HCT116 (cell line): ENCODE measurements at regions not wholly inside any gene's neighbourhood (a gene's known extent, or its start where the extent isn't known, plus 50 kb on each side); places are given as distances from the start of the nearest gene placed in this dataset.

ENCODE experiments used
- ATAC-seq: fragments of 200-7000 bp; cut with Tn5 transposase; 2 replicates; pipeline ENCODE4 v1.9.1; 2020; ENCODE audit warnings: mild to moderate bottlenecking, moderate library complexity
- BruUV-seq: library from RNA; stranded (reverse); fragments of 400-500 nt; replicated peaks from 2 replicates; lab custom pipeline; 2021; lab: Mats Ljungman, UMichigan
- CTCF ChIA-PET: fragments of 300-600 bp; sonication (Branson Sonifier 250); formaldehyde crosslinking; loops from one replicate; lab custom pipeline; 2021; ENCODE audit warnings: antibody characterized with exemption; lab: Charles Lee
- POLR2A ChIA-PET: fragments of 300-600, 350-600 bp; sonication (Branson Sonifier 250); formaldehyde crosslinking; loops from one replicate; lab custom pipeline; 2021; ENCODE audit warnings: antibody characterized with exemption; lab: Charles Lee
- RAD21 ChIA-PET, 2 experiments: fragments of 300-600 bp; sonication (Branson Sonifier 250); formaldehyde crosslinking; loops; one replicate each; lab custom pipeline; 2023; ENCODE audit warnings: low total read pairs in 2 of 2; ENCODE audit not compliant: uncharacterized antibody in 2 of 2, unreplicated experiment in 2 of 2, low non-redundant PET in 1 of 2; lab: Charles Lee
- DNase-seq: peaks from one replicate; pipeline ENCODE4 v3.0.0-alpha.2; 2010; ENCODE audit warnings: low read depth, low spot score
- H2AFZ ChIP-seq: fragments of 200-600 bp; shearing (Covaris generic), sonication (generic); 2 replicates; pipeline ENCODE4 v1.6.1; 2017; ENCODE audit warnings: low read depth, mixed run types, mixed read lengths, antibody characterized with exemption, low read length; ENCODE audit not compliant: poor library complexity, severe bottlenecking
- H3K27ac ChIP-seq: 2 replicates; pipeline ENCODE4 v1.5.1; 2012; ENCODE audit warnings: low read depth, low read length
- H3K27me3 ChIP-seq: fragments of 200-600 bp; sonication (generic); 2 replicates; pipeline ENCODE4 v1.6.1; 2016; ENCODE audit warnings: mixed run types, low read length, mixed read lengths; ENCODE audit not compliant: insufficient read depth
- H3K36me3 ChIP-seq, 2 experiments: fragments of 200-500 bp in 1 of 2; fragments of 200-600 bp in 1 of 2; sonication (Bioruptor generic) in 1 of 2; sonication (generic) in 1 of 2; 2 replicates each; pipeline versions ENCODE4 v1.5.1 to v1.6.1; 2014 to 2016; ENCODE audit warnings: low read length in 2 of 2, inconsistent platforms in 1 of 2, mixed read lengths in 1 of 2, mixed run types in 1 of 2; ENCODE audit not compliant: insufficient read depth in 2 of 2, control insufficient read depth in 1 of 2
- H3K4me1 ChIP-seq, 2 experiments: fragments of 200-600 bp in 1 of 2; sonication (generic) in 1 of 2; 2 replicates each; pipeline versions ENCODE4 v1.5.1 to v1.6.1; 2012 to 2017; ENCODE audit warnings: low read length in 2 of 2, inconsistent platforms in 1 of 2, mild to moderate bottlenecking in 1 of 2, mixed read lengths in 1 of 2, mixed run types in 1 of 2, moderate library complexity in 1 of 2; ENCODE audit not compliant: insufficient read depth in 2 of 2, control insufficient read depth in 1 of 2
- H3K4me2 ChIP-seq: fragments of 200-600 bp; sonication (generic); 2 replicates; pipeline ENCODE4 v1.6.1; 2017; ENCODE audit warnings: mixed run types, low read length, mixed read lengths
- H3K4me3 ChIP-seq, 2 experiments: fragments of 200-600 bp in 1 of 2; sonication (generic) in 1 of 2; replicated peaks in 1 of 2; 2 replicates each; pipeline ENCODE4 v1.5.1; 2011 to 2016; ENCODE audit warnings: low read length in 2 of 2, control low read depth in 1 of 2, low read depth in 1 of 2, mild to moderate bottlenecking in 1 of 2, mixed read lengths in 1 of 2, mixed run types in 1 of 2
- H3K79me2 ChIP-seq: fragments of 200-600 bp; sonication (generic); 2 replicates; pipeline ENCODE4 v1.6.1; 2017; ENCODE audit warnings: mild to moderate bottlenecking, mixed run types, low read length, moderate library complexity, mixed read lengths; ENCODE audit not compliant: insufficient read depth
- H3K9ac ChIP-seq: fragments of 200-600 bp; sonication (generic); 2 replicates; pipeline ENCODE4 v1.6.1; 2016; ENCODE audit warnings: low read length, mixed read lengths
- H3K9me2 ChIP-seq: fragments of 200-600 bp; sonication (generic), shearing (Covaris generic); 2 replicates; pipeline ENCODE4 v1.6.1; 2017; ENCODE audit warnings: mixed run types, mild to moderate bottlenecking, moderate library complexity; ENCODE audit not compliant: insufficient read depth
- H3K9me3 ChIP-seq, 2 experiments: fragments of 200-500 bp in 1 of 2; fragments of 200-600 bp in 1 of 2; sonication (Bioruptor generic) in 1 of 2; sonication (generic) in 1 of 2; 2 replicates each; pipeline ENCODE4 v1.6.1; 2014 to 2017; ENCODE audit warnings: low read length in 2 of 2, mixed read lengths in 2 of 2, inconsistent platforms in 1 of 2, low read depth in 1 of 2, mild to moderate bottlenecking in 1 of 2, mixed run types in 1 of 2, moderate library complexity in 1 of 2; ENCODE audit not compliant: control insufficient read depth in 1 of 2, insufficient read depth in 1 of 2
- H4K20me1 ChIP-seq: fragments of 200-600 bp; sonication (generic), shearing (Covaris generic); 2 replicates; pipeline ENCODE4 v1.6.1; 2017; ENCODE audit warnings: mixed run types, mild to moderate bottlenecking, moderate library complexity; ENCODE audit not compliant: insufficient read depth
- CBX3 ChIP-seq: IDR thresholded peaks from 2 replicates; pipeline ENCODE4 v1.6.1; 2012; ENCODE audit warnings: low read depth
- CEBPB ChIP-seq: IDR thresholded peaks from 2 replicates; pipeline ENCODE4 v1.6.1; 2012; ENCODE audit warnings: low read depth
- EGR1 ChIP-seq: IDR thresholded peaks from 2 replicates; pipeline ENCODE4 v1.6.1; 2012; ENCODE audit warnings: low read depth
- EZH2 ChIP-seq: fragments of 200-600 bp; sonication (generic); IDR thresholded peaks from 2 replicates; pipeline ENCODE4 v1.6.1; 2017; ENCODE audit warnings: antibody characterized with exemption, mixed run types
- EZH2phosphoT487 ChIP-seq: fragments of 200-600 bp; IDR thresholded peaks from 2 replicates; pipeline ENCODE4 v1.6.1; 2018; ENCODE audit warnings: antibody characterized with exemption, borderline replicate concordance
- JUND ChIP-seq: IDR thresholded peaks from 2 replicates; pipeline ENCODE4 v1.6.1; 2012
- MAX ChIP-seq: IDR thresholded peaks from 2 replicates; pipeline ENCODE4 v1.6.1; 2012
- POLR2A ChIP-seq: IDR thresholded peaks from 2 replicates; pipeline ENCODE4 v1.7.0; 2011; ENCODE audit warnings: borderline replicate concordance; ENCODE audit not compliant: insufficient read depth, insufficient read length; ENCODE audit errors: extremely low read depth
- POLR2AphosphoS5 ChIP-seq: IDR thresholded peaks from 2 replicates; pipeline ENCODE4 v1.6.1; 2011; ENCODE audit warnings: mild to moderate bottlenecking, low read depth, low read length, moderate library complexity
- RAD21 ChIP-seq: IDR thresholded peaks from 2 replicates; pipeline ENCODE4 v1.6.1; 2012; ENCODE audit warnings: low read depth, mild to moderate bottlenecking
- SIN3A ChIP-seq: IDR thresholded peaks from 2 replicates; pipeline ENCODE4 v1.6.1; 2012; ENCODE audit warnings: low read depth
- SP1 ChIP-seq: IDR thresholded peaks from 2 replicates; pipeline ENCODE4 v1.6.1; 2012; ENCODE audit warnings: low read depth
- TCF7L2 ChIP-seq: IDR thresholded peaks from 2 replicates; pipeline ENCODE4 v1.7.0; 2011; ENCODE audit warnings: borderline replicate concordance, inconsistent platforms; ENCODE audit not compliant: insufficient read depth, insufficient read length; ENCODE audit errors: extremely low read depth
- ZFX ChIP-seq: fragments of 450-650 bp; IDR thresholded peaks from 2 replicates; pipeline ENCODE4 v1.6.1; 2017
- ZNF274 ChIP-seq: fragments of 200-500 bp; sonication (Bioruptor generic); IDR thresholded peaks from 2 replicates; pipeline ENCODE4 v1.6.1; 2014; ENCODE audit warnings: mild to moderate bottlenecking, low read depth, low read length, inconsistent platforms
- intact Hi-C: fragments of 100-400 bp; cut with micrococcal nuclease; formaldehyde crosslinking; loops from 2 replicates; pipeline ENCODE4 v1.10.0; 2022
- TF ChIP-seq, protein P1 (sequence below): IDR thresholded peaks from 2 replicates; pipeline ENCODE4 v1.6.1; 2011; ENCODE audit warnings: mild to moderate bottlenecking, low read length, moderate library complexity; ENCODE audit not compliant: insufficient replicate concordance; ENCODE audit errors: extremely low read depth
- TF ChIP-seq, protein P2 (sequence below), 3 experiments: fragments of 200-600 bp in 1 of 3; sonication (generic) in 1 of 3; IDR thresholded peaks in 2 of 3; conservative IDR thresholded peaks in 1 of 3; 2 replicates each; pipeline ENCODE4 v1.5.1; 2012 to 2017; ENCODE audit warnings: low read depth in 2 of 3, low read length in 2 of 3, antibody characterized with exemption in 1 of 3, borderline replicate concordance in 1 of 3, control low read depth in 1 of 3, mild to moderate bottlenecking in 1 of 3, mixed read lengths in 1 of 3, mixed run types in 1 of 3, moderate library complexity in 1 of 3; ENCODE audit not compliant: insufficient read depth in 1 of 3
- TF ChIP-seq, protein P3 (sequence below): IDR thresholded peaks from 2 replicates; pipeline ENCODE4 v1.6.1; 2012

DNA sequence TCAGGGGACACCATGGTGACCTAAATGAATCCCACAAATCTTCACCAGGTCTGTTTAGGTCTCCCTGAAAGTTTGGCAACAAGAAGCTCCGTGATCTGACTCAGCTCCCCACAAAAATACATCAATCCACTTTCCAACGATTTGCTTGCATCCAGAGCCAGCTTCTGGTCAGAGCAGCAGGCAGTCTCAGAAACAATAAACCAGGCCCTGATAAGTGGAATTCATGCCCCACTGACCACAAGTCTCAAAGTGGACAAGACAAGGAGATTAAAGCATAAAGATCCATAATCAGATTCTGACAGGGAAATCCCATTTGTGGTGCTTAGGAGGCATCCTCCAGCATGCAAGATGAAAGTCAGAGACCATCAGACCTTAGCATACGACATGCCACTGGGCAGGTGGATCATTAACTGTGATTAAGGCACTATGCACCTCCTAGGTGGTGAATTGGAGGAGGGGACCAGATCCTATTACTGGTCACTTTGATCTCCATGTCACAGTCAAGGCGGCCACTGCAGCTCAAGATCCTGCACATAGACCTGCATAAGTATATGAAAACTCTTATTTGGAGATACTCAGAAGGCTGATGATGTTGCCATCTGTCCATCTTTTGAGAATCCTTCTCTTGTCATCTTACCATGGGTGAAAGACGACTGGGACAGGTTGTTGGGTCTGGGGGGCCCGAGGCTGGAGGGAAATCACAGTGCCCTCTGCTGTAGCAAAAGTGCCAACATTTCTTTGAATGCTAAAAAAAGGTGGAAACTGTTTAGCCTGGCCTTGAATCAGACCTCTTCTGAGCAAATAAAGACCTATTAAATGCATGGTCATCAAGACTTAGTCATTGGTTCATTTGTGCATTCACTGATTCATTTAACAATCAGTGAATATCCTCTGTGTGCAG, 309.2 kb upstream of the CCL2 start (continued):
- TF ChIP-seq POLR2AphosphoS5 (no peak), EZH2 (no peak), ZFX (no peak), JUND (no peak)

- intact Hi-C loops = no loop called here
- Histone ChIP-seq H3K4me3 (no peak overlapping the region), H3K9me3 (peaks cover 0 to 26% of the 10 kb centered on the region in 2 experiments; a peak in 2 of 4 replicates), H4K20me1 (no peaks in the 10 kb centered on the region), H3K9me2 (no peaks in the 10 kb centered on the region), H3K27me3 (no peaks in the 10 kb centered on the region), H3K79me2 (no peaks in the 10 kb centered on the region), H3K4me2 (no peak overlapping the region), H3K4me1 (no peaks in the 10 kb centered on the region), H2AFZ (no peak overlapping the region), H3K9ac (no peak overlapping the region), H3K36me3 (no peaks in the 10 kb centered on the region), H3K27ac (no peak overlapping the region)
- ATAC-seq = no peak
- no peak for DNase-seq
- RAD21 ChIA-PET = no interaction called here
- TF ChIP-seq SIN3A = no peak
- TF ChIP-seq CEBPB = no peak
- TF ChIP-seq TCF7L2 = no peak
- TF ChIP-seq, protein P1, sequence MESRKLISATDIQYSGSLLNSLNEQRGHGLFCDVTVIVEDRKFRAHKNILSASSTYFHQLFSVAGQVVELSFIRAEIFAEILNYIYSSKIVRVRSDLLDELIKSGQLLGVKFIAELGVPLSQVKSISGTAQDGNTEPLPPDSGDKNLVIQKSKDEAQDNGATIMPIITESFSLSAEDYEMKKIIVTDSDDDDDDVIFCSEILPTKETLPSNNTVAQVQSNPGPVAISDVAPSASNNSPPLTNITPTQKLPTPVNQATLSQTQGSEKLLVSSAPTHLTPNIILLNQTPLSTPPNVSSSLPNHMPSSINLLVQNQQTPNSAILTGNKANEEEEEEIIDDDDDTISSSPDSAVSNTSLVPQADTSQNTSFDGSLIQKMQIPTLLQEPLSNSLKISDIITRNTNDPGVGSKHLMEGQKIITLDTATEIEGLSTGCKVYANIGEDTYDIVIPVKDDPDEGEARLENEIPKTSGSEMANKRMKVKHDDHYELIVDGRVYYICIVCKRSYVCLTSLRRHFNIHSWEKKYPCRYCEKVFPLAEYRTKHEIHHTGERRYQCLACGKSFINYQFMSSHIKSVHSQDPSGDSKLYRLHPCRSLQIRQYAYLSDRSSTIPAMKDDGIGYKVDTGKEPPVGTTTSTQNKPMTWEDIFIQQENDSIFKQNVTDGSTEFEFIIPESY = no peak
- no peak for TF ChIP-seq ZNF274
- TF ChIP-seq EZH2phosphoT487 = no peak
- no peak for TF ChIP-seq ZFX
- TF ChIP-seq EGR1 = no peak
- TF ChIP-seq SP1 = no peak
- no peak for TF ChIP-seq POLR2A
- no peak for TF ChIP-seq MAX
- TF ChIP-seq RAD21 = no peak
- TF ChIP-seq, protein P2, sequence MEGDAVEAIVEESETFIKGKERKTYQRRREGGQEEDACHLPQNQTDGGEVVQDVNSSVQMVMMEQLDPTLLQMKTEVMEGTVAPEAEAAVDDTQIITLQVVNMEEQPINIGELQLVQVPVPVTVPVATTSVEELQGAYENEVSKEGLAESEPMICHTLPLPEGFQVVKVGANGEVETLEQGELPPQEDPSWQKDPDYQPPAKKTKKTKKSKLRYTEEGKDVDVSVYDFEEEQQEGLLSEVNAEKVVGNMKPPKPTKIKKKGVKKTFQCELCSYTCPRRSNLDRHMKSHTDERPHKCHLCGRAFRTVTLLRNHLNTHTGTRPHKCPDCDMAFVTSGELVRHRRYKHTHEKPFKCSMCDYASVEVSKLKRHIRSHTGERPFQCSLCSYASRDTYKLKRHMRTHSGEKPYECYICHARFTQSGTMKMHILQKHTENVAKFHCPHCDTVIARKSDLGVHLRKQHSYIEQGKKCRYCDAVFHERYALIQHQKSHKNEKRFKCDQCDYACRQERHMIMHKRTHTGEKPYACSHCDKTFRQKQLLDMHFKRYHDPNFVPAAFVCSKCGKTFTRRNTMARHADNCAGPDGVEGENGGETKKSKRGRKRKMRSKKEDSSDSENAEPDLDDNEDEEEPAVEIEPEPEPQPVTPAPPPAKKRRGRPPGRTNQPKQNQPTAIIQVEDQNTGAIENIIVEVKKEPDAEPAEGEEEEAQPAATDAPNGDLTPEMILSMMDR (IDR thresholded peaks at IDR 0.05 in 2 of 3, conservative IDR thresholded peaks at IDR 0.05 in 1 of 3; ENCODE audit: borderline replicate concordance in 1 of 3, insufficient read depth in 1 of 3, low read depth in 2 of 3, low read length in 2 of 3) = no peak
- TF ChIP-seq CBX3 = no peak
- no peak for TF ChIP-seq JUND
- TF ChIP-seq, protein P3, sequence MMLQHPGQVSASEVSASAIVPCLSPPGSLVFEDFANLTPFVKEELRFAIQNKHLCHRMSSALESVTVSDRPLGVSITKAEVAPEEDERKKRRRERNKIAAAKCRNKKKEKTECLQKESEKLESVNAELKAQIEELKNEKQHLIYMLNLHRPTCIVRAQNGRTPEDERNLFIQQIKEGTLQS = no peak
- BruUV-seq = no TSS peak
- CTCF ChIA-PET = no interaction called here
- POLR2A ChIA-PET = no interaction called here
Measured at GRCh38 chr17:33947762-33948161, 307.3 kb upstream of the CCL2 start.
